Endothelial cell of umbilical vein (primary cell): ENCODE measurements at regions not wholly inside any gene's neighbourhood (a gene's known extent, or its start where the extent isn't known, plus 50 kb on each side); places are given as distances from the start of the nearest gene placed in this dataset.
"Not testable (repeated sequence)": the region's sequence is repeated elsewhere in the genome, so short reads cannot be mapped to it uniquely, and the experiment has no call there.

Experiments used
- BruUV-seq: library from RNA; stranded (reverse); fragments of 400-500 nt; replicated peaks from 2 replicates; lab custom pipeline; 2021; lab: Mats Ljungman, UMichigan
- CTCF ChIA-PET: fragments of 300-600, 350-600 bp; sonication (Branson Sonifier 250); formaldehyde crosslinking; loops from one replicate; lab custom pipeline; 2021; ENCODE audit warnings: antibody characterized with exemption, inconsistent platforms; lab: Charles Lee
- POLR2A ChIA-PET: fragments of 300-600, 350-600 bp; sonication (Branson Sonifier 250); formaldehyde crosslinking; loops from one replicate; lab custom pipeline; 2021; ENCODE audit warnings: antibody characterized with exemption, inconsistent platforms; lab: Charles Lee
- DNase-seq: peaks from one replicate; pipeline ENCODE4 v3.0.0-alpha.2; 2011; ENCODE audit warnings: low read depth, low spot score
- FAIRE-seq: peaks from 2 replicates; lab custom pipeline; 2011; peaks lifted over from hg19 to GRCh38; lab: Jason Lieb, UNC
- H2AFZ ChIP-seq: 2 replicates; pipeline ENCODE4 v1.6.0; 2012; ENCODE audit warnings: low read depth, low read length, control low read depth, inconsistent platforms
- H3K27ac ChIP-seq: 2 replicates; pipeline ENCODE4 v1.5.1; 2011; ENCODE audit warnings: low read depth, mild to moderate bottlenecking, control low read depth, low read length, moderate library complexity; ENCODE audit not compliant: insufficient read depth
- H3K27me3 ChIP-seq, 2 experiments: 2 replicates each; pipeline versions ENCODE4 v1.6.0 to v1.6.1; 2011; ENCODE audit warnings: low read length in 2 of 2, mixed read lengths in 1 of 2; ENCODE audit not compliant: control insufficient read depth in 2 of 2, insufficient read depth in 2 of 2
- H3K36me3 ChIP-seq, 2 experiments: 2 replicates in 1 of 2; 3 replicates in 1 of 2; pipeline ENCODE4 v1.5.1; 2011; ENCODE audit warnings: low read length in 2 of 2, mild to moderate bottlenecking in 1 of 2, moderate library complexity in 1 of 2; ENCODE audit not compliant: control insufficient read depth in 2 of 2, insufficient read depth in 2 of 2; ENCODE audit errors: extremely low read depth in 1 of 2
- H3K4me1 ChIP-seq: 3 replicates; pipeline ENCODE4 v1.5.1; 2011; ENCODE audit warnings: mild to moderate bottlenecking, low read length; ENCODE audit not compliant: control insufficient read depth, insufficient read depth; ENCODE audit errors: extremely low read depth
- H3K4me2 ChIP-seq: 2 replicates; pipeline ENCODE4 v1.6.1; 2011; ENCODE audit warnings: low read length, control low read depth, mixed read lengths; ENCODE audit not compliant: insufficient read depth
- H3K4me3 ChIP-seq, 3 experiments: fragments of 200-600 bp in 1 of 3; sonication (generic), shearing (Covaris generic) in 1 of 3; replicated peaks in 1 of 3; 2 replicates each; pipeline ENCODE4 v1.5.1; 2011 to 2016; ENCODE audit warnings: control low read depth in 3 of 3, low read length in 3 of 3, mild to moderate bottlenecking in 2 of 3, inconsistent platforms in 1 of 3, low read depth in 1 of 3, moderate library complexity in 1 of 3; ENCODE audit not compliant: insufficient read depth in 1 of 3
- H3K79me2 ChIP-seq: 2 replicates; pipeline ENCODE4 v1.6.0; 2012; ENCODE audit warnings: low read length, inconsistent platforms; ENCODE audit not compliant: control insufficient read depth, insufficient read depth
- H3K9ac ChIP-seq: replicated peaks from 2 replicates; pipeline ENCODE3; 2011; ENCODE audit warnings: low read length, control low read depth; ENCODE audit not compliant: insufficient read depth; ENCODE audit errors: extremely low read depth
- H3K9me1 ChIP-seq: replicated peaks from 3 replicates; pipeline ENCODE4 v1.6.0; 2011; ENCODE audit warnings: mild to moderate bottlenecking, low read length; ENCODE audit not compliant: control insufficient read depth, insufficient read depth; ENCODE audit errors: extremely low read depth
- H3K9me3 ChIP-seq: replicated peaks from 2 replicates; pipeline ENCODE4 v1.5.1; 2012; ENCODE audit warnings: low read length, inconsistent platforms; ENCODE audit not compliant: control insufficient read depth, insufficient read depth
- H4K20me1 ChIP-seq: replicated peaks from 2 replicates; pipeline ENCODE3; 2011; ENCODE audit warnings: mild to moderate bottlenecking, low read length; ENCODE audit not compliant: control insufficient read depth, insufficient read depth; ENCODE audit errors: extremely low read depth
- CTCF ChIP-seq, 2 donors: IDR thresholded peaks; 1 replicate in 1 of 2; 2 replicates in 1 of 2; pipeline ENCODE4 v1.5.1; 2011; ENCODE audit warnings: low read length in 2 of 2, mild to moderate bottlenecking in 2 of 2, moderate library complexity in 2 of 2, control low read depth in 1 of 2, inconsistent platforms in 1 of 2, low read depth in 1 of 2; ENCODE audit not compliant: insufficient read depth in 1 of 2; ENCODE audit errors: extremely low read depth in 1 of 2
- EZH2 ChIP-seq: IDR thresholded peaks from 2 replicates; pipeline ENCODE4 v1.6.1; 2012; ENCODE audit warnings: borderline replicate concordance, low read depth, mild to moderate bottlenecking, moderate library complexity, low read length, inconsistent platforms; ENCODE audit not compliant: severe bottlenecking
- FOS ChIP-seq: IDR thresholded peaks from 2 replicates; pipeline ENCODE4 v1.6.1; 2011; ENCODE audit warnings: mild to moderate bottlenecking, low read length, moderate library complexity, borderline replicate concordance; ENCODE audit not compliant: insufficient read depth
- GATA2 ChIP-seq: IDR thresholded peaks from 2 replicates; pipeline ENCODE4 v1.7.0; 2011; ENCODE audit warnings: low read depth, mild to moderate bottlenecking, moderate library complexity, mixed read lengths, low read length; ENCODE audit not compliant: insufficient read length, insufficient read depth
- JUN ChIP-seq: IDR thresholded peaks from 2 replicates; pipeline ENCODE4 v1.6.1; 2011; ENCODE audit warnings: borderline replicate concordance, low read depth; ENCODE audit not compliant: insufficient read length, insufficient read depth
- MYC ChIP-seq: IDR thresholded peaks from one replicate; pipeline ENCODE4 v1.6.1; 2011; ENCODE audit warnings: mild to moderate bottlenecking, low read depth, low read length
- POLR2A ChIP-seq: IDR thresholded peaks from 2 replicates; pipeline ENCODE4 v1.6.1; 2012; ENCODE audit warnings: low read depth, mild to moderate bottlenecking, control low read depth, low read length
- POLR2AphosphoS5 ChIP-seq: IDR thresholded peaks from 2 replicates; pipeline ENCODE4 v1.6.1; 2012; ENCODE audit warnings: low read depth, mild to moderate bottlenecking, control low read depth, low read length, moderate library complexity; ENCODE audit not compliant: insufficient read depth
- dilution Hi-C: fragments of 300-500 bp; cut with MboI; formaldehyde crosslinking; loops from one replicate; pipeline ENCODE4 v1.15.0; 2019; ENCODE audit warnings: low sequenced_read_pairs; ENCODE audit not compliant: extremely low pct_ligation_motif_present
- intact Hi-C: fragments of 100-400 bp; cut with micrococcal nuclease; formaldehyde crosslinking; loops from one replicate; pipeline ENCODE4 v1.10.0; 2022
- TF ChIP-seq, protein P1 (sequence below): IDR thresholded peaks from 2 replicates; pipeline ENCODE4 v1.6.1; 2011; ENCODE audit not compliant: insufficient read depth, insufficient read length

GRCh38 chr7:57740126-57740525, 290.1 kb downstream of the ZNF716 start:
- H4K20me1 ChIP-seq, H3K36me3 ChIP-seq, H3K4me2 ChIP-seq, FAIRE-seq, DNase-seq, POLR2A ChIA-PET, H2AFZ ChIP-seq, H3K4me1 ChIP-seq, H3K9me1 ChIP-seq, H3K4me3 ChIP-seq, H3K27me3 ChIP-seq, H3K9me3 ChIP-seq, CTCF ChIA-PET, H3K9ac ChIP-seq, intact Hi-C loops, dilution Hi-C loops, H3K79me2 ChIP-seq, BruUV-seq, H3K27ac ChIP-seq: not testable (repeated sequence)

GRCh38 chr7:57769131-57769530, 319.2 kb downstream of the ZNF716 start:
- Histone ChIP-seq H2AFZ (no peak overlapping the region), H3K79me2 (no peaks in the 10 kb centered on the region), H3K9me1 (no peaks in the 10 kb centered on the region), H3K9ac (no peak overlapping the region), H3K27ac (no peak overlapping the region), H3K36me3 (no peaks in the 10 kb centered on the region), H3K4me3 (no peak overlapping the region), H3K4me1 (no peaks in the 10 kb centered on the region), H3K9me3 (peaks cover 2% of the 10 kb centered on the region), H4K20me1 (no peaks in the 10 kb centered on the region), H3K4me2 (no peak overlapping the region), H3K27me3 (no peaks in the 10 kb centered on the region)
- dilution Hi-C loops (no loop called here), intact Hi-C loops (no loop called here)
- FAIRE-seq (no peak), DNase-seq (no peak)
- no TSS peak for BruUV-seq
- ChIA-PET POLR2A (no interaction called here), CTCF (no interaction called here)
- no peak for TF ChIP-seq MYC
- TF ChIP-seq EZH2, result no peak
- TF ChIP-seq CTCF (IDR thresholded peaks at IDR 0.05; ENCODE audit: extremely low read depth in 1 of 2, insufficient read depth in 1 of 2, low read depth in 1 of 2, low read length in 2 of 2), result no peak
- no peak for TF ChIP-seq JUN
- TF ChIP-seq, protein P1, sequence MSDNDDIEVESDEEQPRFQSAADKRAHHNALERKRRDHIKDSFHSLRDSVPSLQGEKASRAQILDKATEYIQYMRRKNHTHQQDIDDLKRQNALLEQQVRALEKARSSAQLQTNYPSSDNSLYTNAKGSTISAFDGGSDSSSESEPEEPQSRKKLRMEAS, result no peak
- no peak for TF ChIP-seq FOS
- TF ChIP-seq GATA2, result no peak
- no peak for TF ChIP-seq POLR2AphosphoS5
- TF ChIP-seq POLR2A, result no peak
